IMR-90 (cell line): ENCODE measurements at regions not wholly inside any gene's neighbourhood (a gene's known extent, or its start where the extent isn't known, plus 50 kb on each side); places are given as distances from the start of the nearest gene placed in this dataset.

Source experiments
- ATAC-seq: fragments of 200-7000 bp; cut with Tn5 transposase; 2 replicates; pipeline ENCODE4 v1.9.1; 2020; ENCODE audit warnings: low read depth, mild to moderate bottlenecking, moderate library complexity
- BruUV-seq: library from RNA; stranded (reverse); fragments of 400-500 nt; replicated peaks from 2 replicates; lab custom pipeline; 2021; lab: Mats Ljungman, UMichigan
- CTCF ChIA-PET: fragments of 300-600 bp; formaldehyde crosslinking; extraction: SDS; loops from one replicate; lab custom pipeline; 2021; ENCODE audit warnings: antibody characterized with exemption; lab: Yijun Ruan, JAX
- POLR2A ChIA-PET: fragments of 300-600 bp; sonication (Branson Sonifier 250); formaldehyde crosslinking; loops from one replicate; lab custom pipeline; 2022; ENCODE audit warnings: antibody characterized with exemption; ENCODE audit not compliant: unreplicated experiment; lab: Charles Lee
- DNase-seq: peaks from one replicate; pipeline ENCODE4 v3.0.0; 2013
- H2AFZ ChIP-seq: replicated peaks from 2 replicates; pipeline ENCODE3; 2013; ENCODE audit warnings: low read length, mild to moderate bottlenecking; ENCODE audit not compliant: poor library complexity
- H2AK5ac ChIP-seq: 2 replicates; pipeline ENCODE4 v1.6.1; 2013; ENCODE audit warnings: low read depth, low read length, inconsistent platforms
- H2AK9ac ChIP-seq: replicated peaks from 2 replicates; pipeline ENCODE3; 2013; ENCODE audit warnings: mild to moderate bottlenecking, low read depth, low read length, moderate library complexity; ENCODE audit not compliant: poor library complexity
- H2BK120ac ChIP-seq: 2 replicates; pipeline ENCODE4 v1.6.1; 2013; ENCODE audit warnings: low read depth, low read length, inconsistent platforms
- H2BK15ac ChIP-seq: 3 replicates; pipeline ENCODE4 v1.6.1; 2013; ENCODE audit warnings: low read depth, low read length, inconsistent platforms
- H2BK20ac ChIP-seq: 2 replicates; pipeline ENCODE4 v1.6.1; 2013; ENCODE audit warnings: low read depth, mild to moderate bottlenecking, inconsistent platforms, low read length, moderate library complexity
- H2BK5ac ChIP-seq: 2 replicates; pipeline ENCODE4 v1.6.1; 2013; ENCODE audit warnings: mild to moderate bottlenecking, low read depth, low read length, inconsistent platforms; ENCODE audit not compliant: poor library complexity, severe bottlenecking
- H3K14ac ChIP-seq: replicated peaks from 2 replicates; pipeline ENCODE4 v1.6.1; 2013; ENCODE audit warnings: low read depth, low read length, inconsistent platforms
- H3K18ac ChIP-seq: 2 replicates; pipeline ENCODE4 v1.6.1; 2013; ENCODE audit warnings: low read depth, low read length, control low read depth
- H3K23ac ChIP-seq: 2 replicates; pipeline ENCODE4 v1.6.1; 2013; ENCODE audit warnings: low read depth, low read length, inconsistent platforms
- H3K27ac ChIP-seq: 2 replicates; pipeline ENCODE4 v1.5.1; 2013; ENCODE audit warnings: mild to moderate bottlenecking, control low read depth, low read length; ENCODE audit not compliant: insufficient read depth
- H3K27me3 ChIP-seq: 2 replicates; pipeline ENCODE4 v1.6.1; 2013; ENCODE audit warnings: low read length; ENCODE audit not compliant: control insufficient read depth, insufficient read depth
- H3K36me3 ChIP-seq: 2 replicates; pipeline ENCODE4 v1.6.1; 2013; ENCODE audit warnings: low read length, mixed read lengths; ENCODE audit not compliant: control insufficient read depth, insufficient read depth
- H3K4ac ChIP-seq: 2 replicates; pipeline ENCODE4 v1.6.1; 2013; ENCODE audit warnings: low read depth, low read length, inconsistent platforms
- H3K4me1 ChIP-seq: 2 replicates; pipeline ENCODE4 v1.6.1; 2013; ENCODE audit warnings: low read length, mixed read lengths; ENCODE audit not compliant: control insufficient read depth, insufficient read depth
- H3K4me2 ChIP-seq: 2 replicates; pipeline ENCODE4 v1.6.1; 2013; ENCODE audit warnings: low read depth, mild to moderate bottlenecking, control low read depth, low read length, moderate library complexity
- H3K4me3 ChIP-seq: 2 replicates; pipeline ENCODE4 v1.5.1; 2013; ENCODE audit warnings: low read depth, mild to moderate bottlenecking, control low read depth, low read length, moderate library complexity; ENCODE audit not compliant: insufficient read depth
- H3K56ac ChIP-seq: 2 replicates; pipeline ENCODE4 v1.6.1; 2013; ENCODE audit warnings: low read length, inconsistent platforms; ENCODE audit not compliant: insufficient read depth; ENCODE audit errors: extremely low read depth
- H3K79me1 ChIP-seq, 2 experiments: 2 replicates each; pipeline ENCODE4 v1.6.1; 2013; ENCODE audit warnings: low read length in 2 of 2, inconsistent platforms in 1 of 2, low read depth in 1 of 2
- H3K9ac ChIP-seq: 2 replicates; pipeline ENCODE4 v1.6.1; 2013; ENCODE audit warnings: low read depth, low read length, control low read depth
- H3K9me1 ChIP-seq: 2 replicates; pipeline ENCODE4 v1.6.1; 2013; ENCODE audit warnings: low read length, inconsistent platforms; ENCODE audit not compliant: insufficient read depth
- H3K9me3 ChIP-seq: 2 replicates; pipeline ENCODE4 v1.6.1; 2013; ENCODE audit warnings: low read length; ENCODE audit not compliant: control insufficient read depth, insufficient read depth
- H4K20me1 ChIP-seq: 2 replicates; pipeline ENCODE4 v1.6.1; 2013; ENCODE audit warnings: low read length, inconsistent platforms; ENCODE audit not compliant: insufficient read depth
- H4K5ac ChIP-seq: 2 replicates; pipeline ENCODE4 v1.6.1; 2013; ENCODE audit warnings: mild to moderate bottlenecking, low read depth, low read length, control low read depth
- H4K8ac ChIP-seq, 2 experiments: 2 replicates each; pipeline ENCODE4 v1.6.1; 2013; ENCODE audit warnings: low read depth in 2 of 2, low read length in 2 of 2, control low read depth in 1 of 2, inconsistent platforms in 1 of 2
- H4K91ac ChIP-seq: 2 replicates; pipeline ENCODE4 v1.6.1; 2013; ENCODE audit warnings: low read depth, low read length, inconsistent platforms; ENCODE audit not compliant: insufficient read depth
- BHLHE40 ChIP-seq: fragments of 150-350 bp; IDR thresholded peaks from 2 replicates; pipeline ENCODE4 v1.6.1; 2016; ENCODE audit warnings: mild to moderate bottlenecking, low read depth, low read length
- CEBPB ChIP-seq: IDR thresholded peaks from 2 replicates; pipeline ENCODE4 v1.6.1; 2012; ENCODE audit warnings: low read depth, low read length, improper control_type of control experiment
- CHD1 ChIP-seq: IDR thresholded peaks from 2 replicates; pipeline ENCODE4 v1.6.1; 2012; ENCODE audit warnings: low read depth, low read length, improper control_type of control experiment
- CTCF ChIP-seq: conservative IDR thresholded peaks from 2 replicates; pipeline ENCODE4 v1.5.1; 2012; ENCODE audit warnings: mild to moderate bottlenecking, low read depth, low read length, improper control_type of control experiment
- ELK1 ChIP-seq: fragments of 150-350 bp; IDR thresholded peaks from 2 replicates; pipeline ENCODE4 v1.6.1; 2016; ENCODE audit warnings: low read depth, mild to moderate bottlenecking, low read length, moderate library complexity, borderline replicate concordance
- FOS ChIP-seq: fragments of 150-350 bp; IDR thresholded peaks from 2 replicates; pipeline ENCODE4 v1.6.1; 2016; ENCODE audit warnings: low read depth, low read length
- MAFK ChIP-seq: IDR thresholded peaks from 2 replicates; pipeline ENCODE4 v1.6.1; 2012; ENCODE audit warnings: low read depth, low read length, improper control_type of control experiment
- MAZ ChIP-seq: IDR thresholded peaks from 2 replicates; pipeline ENCODE4 v1.6.1; 2012; ENCODE audit warnings: low read depth, mild to moderate bottlenecking, low read length, improper control_type of control experiment, moderate library complexity, borderline replicate concordance
- MXI1 ChIP-seq: IDR thresholded peaks from 2 replicates; pipeline ENCODE4 v1.6.1; 2012; ENCODE audit warnings: low read depth, mild to moderate bottlenecking, low read length, moderate library complexity, borderline replicate concordance
- NFE2L2 ChIP-seq: fragments of 150-350 bp; IDR thresholded peaks from 2 replicates; pipeline ENCODE4 v1.6.1; 2016; ENCODE audit warnings: low read depth, mild to moderate bottlenecking, low read length
- POLR2A ChIP-seq: IDR thresholded peaks from 2 replicates; pipeline ENCODE4 v1.6.1; 2012; ENCODE audit warnings: mild to moderate bottlenecking, low read depth, low read length
- RAD21 ChIP-seq: IDR thresholded peaks from 2 replicates; pipeline ENCODE4 v1.6.1; 2012; ENCODE audit warnings: low read length, improper control_type of control experiment
- RCOR1 ChIP-seq: IDR thresholded peaks from 2 replicates; pipeline ENCODE4 v1.6.1; 2012; ENCODE audit warnings: mild to moderate bottlenecking, low read length, improper control_type of control experiment; ENCODE audit not compliant: insufficient replicate concordance
- RFX5 ChIP-seq: IDR thresholded peaks from 2 replicates; pipeline ENCODE4 v1.8.0; 2012; ENCODE audit warnings: low read depth, mild to moderate bottlenecking, low read length, moderate library complexity
- SMC3 ChIP-seq: fragments of 150-350 bp; IDR thresholded peaks from 2 replicates; pipeline ENCODE4 v1.6.1; 2016; ENCODE audit warnings: low read depth, mild to moderate bottlenecking, antibody characterized with exemption, low read length, moderate library complexity
- USF2 ChIP-seq: fragments of 150-350 bp; IDR thresholded peaks from 2 replicates; pipeline ENCODE4 v1.6.1; 2017; ENCODE audit warnings: mild to moderate bottlenecking, antibody characterized with exemption, low read length, low read depth
- WGBS, 2 experiments: methylation state at CpG; one replicate each; pipeline versions ENCODE4 v1.1.5 to v1.1.7; 2013; ENCODE audit warnings: missing lambda C conversion rate in 2 of 2; ENCODE audit not compliant: insufficient read length in 1 of 2; ENCODE audit errors: extremely low coverage in 2 of 2; 5-methylcytosine and 5-hydroxymethylcytosine counted together
- dilution Hi-C: fragments of 300-500 bp; cut with HindIII; formaldehyde crosslinking; loops from one replicate; pipeline ENCODE4 v1.14.3; 2018; ENCODE audit warnings: low sequenced_read_pairs; ENCODE audit not compliant: unreplicated experiment
- in situ Hi-C: fragments of 300-500 bp; cut with MboI; formaldehyde crosslinking; loops from 3 replicates; pipeline ENCODE4 v1.14.3; 2019; ENCODE audit warnings: low sequenced_read_pairs, inconsistent platforms, mixed read lengths
- intact Hi-C: fragments of 100-400 bp; cut with micrococcal nuclease; formaldehyde crosslinking; loops from 2 replicates; pipeline ENCODE4 v1.10.0; 2022

GRCh38 chr1:5660141-5660935, 331.9 kb downstream of the NPHP4 start:
- Histone ChIP-seq H2BK20ac (no peak overlapping the region), H3K27ac (no peak overlapping the region), H2BK120ac (no peak overlapping the region), H3K79me1 (no peaks in the 10 kb centered on the region), H3K9ac (no peak overlapping the region), H3K36me3 (no peaks in the 10 kb centered on the region), H3K4me1 (no peaks in the 10 kb centered on the region), H3K14ac (no peak overlapping the region), H2AK9ac (no peak overlapping the region), H3K23ac (no peak overlapping the region), H3K4me2 (no peak overlapping the region), H4K8ac (no peak overlapping the region), H3K4me3 (no peak overlapping the region), H3K4ac (no peak overlapping the region), H3K18ac (no peak overlapping the region), H3K56ac (no peak overlapping the region; the same call in 1 of the 2 replicates), H4K20me1 (no peaks in the 10 kb centered on the region), H2AFZ (no peak overlapping the region), H4K5ac (no peak overlapping the region), H3K27me3 (no peaks in the 10 kb centered on the region), H2BK5ac (no peak overlapping the region), H2AK5ac (no peak overlapping the region), H4K91ac (no peak overlapping the region), H2BK15ac (no peak overlapping the region), H3K9me3 (peaks cover 54% of the 10 kb centered on the region), H3K9me1 (no peaks in the 10 kb centered on the region)
- TF ChIP-seq RAD21 (no peak), USF2 (no peak), CTCF (no peak), RCOR1 (no peak), MAZ (no peak), MAFK (no peak), POLR2A (no peak), FOS (no peak), NFE2L2 (no peak), RFX5 (no peak), MXI1 (no peak), CHD1 (no peak), SMC3 (no peak), ELK1 (no peak), CEBPB (no peak), BHLHE40 (no peak)
- no TSS peak for BruUV-seq
- ATAC-seq, result no peak
- ChIA-PET POLR2A (no interaction called here), CTCF (no interaction called here)
- DNase-seq, result no peak
- in situ Hi-C loops, result no loop called here
- dilution Hi-C loops, result no loop called here
- WGBS, 2 experiments, result no CpG with 5 or more reads among the region's 13 CpGs
- intact Hi-C loops, result no loop called here
